Uterus (tissue), 2 donors: ENCODE measurements at regions not wholly inside any gene's neighbourhood (a gene's known extent, or its start where the extent isn't known, plus 50 kb on each side); places are given as distances from the start of the nearest gene placed in this dataset.

Experiments used
- CTCF ChIP-seq, 4 experiments: fragments of 200-600 bp in 2 of 4; fragments of 450-650 bp in 2 of 4; sonication (generic) in 2 of 4; IDR thresholded peaks; one replicate each; pipeline ENCODE4 v1.5.1; 2016 to 2019; ENCODE audit warnings: antibody characterized with exemption in 4 of 4, mild to moderate bottlenecking in 2 of 4, moderate library complexity in 1 of 4
- POLR2A ChIP-seq, 2 donors: fragments of 450-650 bp; IDR thresholded peaks; one replicate each; pipeline ENCODE4 v1.6.1; 2016; ENCODE audit warnings: antibody characterized with exemption in 2 of 2, mild to moderate bottlenecking in 1 of 2, moderate library complexity in 1 of 2

DNA sequence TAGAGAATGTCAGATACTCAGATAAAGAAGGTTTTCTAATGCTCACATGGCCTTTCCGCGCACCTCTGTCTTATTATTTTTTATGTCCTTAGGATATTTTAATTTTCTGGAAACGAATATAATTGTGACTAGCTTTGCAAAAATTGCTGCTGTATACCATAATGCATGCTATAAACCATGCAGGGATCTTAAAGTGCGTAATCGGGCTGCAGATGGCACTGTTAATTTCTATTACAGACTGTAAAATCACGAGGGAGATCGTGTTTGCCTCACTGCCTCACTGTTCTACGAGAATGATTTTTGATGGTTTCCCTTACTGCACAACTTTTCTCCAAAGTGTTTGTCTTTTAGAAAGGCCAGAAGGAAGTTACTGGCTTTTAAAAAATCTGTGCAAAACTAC, 356.1 kb downstream of the TUSC1 start:
- TF ChIP-seq POLR2A (IDR thresholded peaks at IDR 0.05) (no peak), CTCF (IDR thresholded peaks at IDR 0.05) (no peak)
